HG02852 (cell line): ENCODE measurements at regions not wholly inside any gene's neighbourhood (a gene's known extent, or its start where the extent isn't known, plus 50 kb on each side); places are given as distances from the start of the nearest gene placed in this dataset.
"Not testable (repeated sequence)": the region's sequence is repeated elsewhere in the genome, so short reads cannot be mapped to it uniquely, and the experiment has no call there.

Experiments used
- ATAC-seq: cut with Tn5 transposase; IDR thresholded peaks from one replicate; pipeline ENCODE4 v1.9.1; 2021; ENCODE audit warnings: mild to moderate bottlenecking, moderate library complexity; ENCODE audit not compliant: unreplicated experiment

DNA sequence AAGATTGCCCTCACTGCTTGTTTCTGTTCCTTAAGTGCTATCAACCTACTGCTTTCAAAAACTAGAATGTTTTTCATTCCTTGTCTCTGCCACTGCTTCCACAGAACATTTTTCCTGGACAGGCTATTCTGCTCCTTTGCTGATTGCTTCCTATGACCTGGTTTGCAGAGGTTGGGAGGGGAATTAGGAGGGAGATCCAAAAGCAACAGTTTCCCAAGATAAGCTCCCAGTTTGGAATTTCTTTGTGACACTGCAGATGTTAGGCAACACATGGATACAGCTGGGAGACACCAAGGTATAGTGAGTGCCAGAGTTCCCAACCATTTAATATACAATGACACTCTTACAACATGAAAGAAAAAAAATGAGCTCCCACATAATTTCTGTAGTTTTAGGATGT is 1036.5 kb downstream of the ROBO2 start:
- ATAC-seq = no peak

DNA sequence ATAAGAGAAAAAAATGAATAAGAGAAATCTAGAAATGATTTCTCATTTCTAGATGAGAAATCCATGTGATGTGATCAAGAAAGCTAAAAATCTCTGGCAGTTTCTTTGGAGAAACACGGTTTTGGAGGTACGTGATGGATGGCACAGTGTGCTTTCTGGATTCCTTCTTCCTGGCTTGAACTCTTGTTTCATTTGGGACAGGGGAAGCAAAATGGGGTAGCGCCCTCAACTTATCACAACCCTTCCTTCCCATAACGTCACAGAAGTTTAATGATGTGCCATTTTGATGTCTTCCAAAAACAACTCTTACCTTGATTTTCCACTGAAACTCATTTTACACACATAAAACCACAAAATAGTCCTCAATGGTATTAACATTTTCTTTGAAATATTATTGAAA is 1037.3 kb downstream of the ROBO2 start:
- no peak for ATAC-seq

DNA sequence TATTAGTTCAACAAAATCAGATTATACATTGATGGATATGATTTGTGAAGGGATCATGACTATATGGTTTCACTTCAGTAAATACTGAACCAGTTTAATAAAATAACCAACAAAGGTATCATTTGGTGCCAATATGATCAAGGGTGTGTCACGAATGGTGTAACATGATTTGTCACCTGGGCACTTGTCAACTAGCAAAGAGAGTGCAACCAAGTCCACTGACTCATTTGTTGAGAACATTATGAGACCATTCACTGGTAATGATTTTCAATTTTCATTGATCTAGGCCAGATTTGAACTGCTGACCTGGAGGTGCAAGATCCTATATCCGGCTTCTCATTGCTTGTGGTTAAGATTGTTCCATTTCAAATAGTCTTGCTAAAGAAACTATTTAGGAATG is 1037.9 kb downstream of the ROBO2 start:
- no peak for ATAC-seq

DNA sequence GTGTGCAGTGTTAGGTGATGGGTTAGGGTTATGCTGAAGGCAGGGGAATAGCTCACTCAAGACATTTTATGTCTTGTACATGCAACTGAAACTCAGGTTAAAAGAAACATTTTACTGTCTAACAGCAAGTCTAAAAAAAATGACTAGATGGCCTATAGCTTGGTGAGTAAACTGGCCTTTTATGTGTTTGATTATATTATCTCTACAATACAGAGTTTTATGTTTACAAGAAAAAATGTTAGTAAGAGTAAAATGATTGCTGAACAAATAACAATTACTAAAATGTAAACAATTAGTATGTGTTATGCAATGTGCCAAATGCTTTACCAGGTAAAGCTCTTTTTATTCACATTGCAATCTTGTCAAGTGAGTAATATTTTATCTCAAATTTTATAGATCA is 1039.6 kb downstream of the ROBO2 start:
- no peak for ATAC-seq

DNA sequence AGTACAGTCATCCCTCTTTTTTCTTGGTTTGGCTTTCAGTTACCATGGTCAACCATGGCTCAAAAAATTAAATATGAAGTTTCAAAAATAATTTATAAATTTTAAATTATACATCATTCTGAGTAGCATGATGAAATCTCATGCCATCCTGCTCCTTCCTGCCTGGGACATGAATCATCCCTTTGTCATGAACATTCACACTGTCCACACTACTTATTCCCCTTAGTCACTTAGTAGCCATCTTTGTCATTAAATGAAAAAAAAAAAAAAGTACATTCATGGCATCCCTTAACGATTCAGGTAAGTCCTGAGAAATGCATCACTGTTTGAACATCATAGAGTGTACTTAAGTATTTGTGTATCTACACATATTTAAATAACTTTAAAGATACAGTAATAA is 1046.3 kb downstream of the ROBO2 start:
- ATAC-seq = no peak

GRCh38 chr3:78087134-78087533 is 1047.2 kb downstream of the ROBO2 start:
- ATAC-seq = no peak

DNA sequence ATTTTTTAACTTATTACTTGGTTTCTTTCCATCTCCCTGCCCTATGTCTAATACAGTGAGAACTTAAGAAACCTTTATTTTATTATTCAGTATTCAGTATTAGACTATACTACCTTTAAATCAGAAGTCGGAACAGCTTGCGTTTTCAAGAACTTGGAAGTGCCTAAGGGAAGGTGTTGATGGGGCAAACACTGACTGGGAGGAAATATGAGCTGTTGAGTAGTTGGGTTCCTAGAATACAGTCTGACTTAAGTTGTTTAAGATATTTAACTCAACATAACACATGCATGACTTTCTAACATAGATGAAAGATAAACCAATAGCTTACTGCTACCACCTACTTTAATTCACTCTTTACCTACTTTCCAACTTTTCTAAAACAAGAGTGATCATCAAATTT is 1048.1 kb downstream of the ROBO2 start:
- ATAC-seq = no peak

DNA sequence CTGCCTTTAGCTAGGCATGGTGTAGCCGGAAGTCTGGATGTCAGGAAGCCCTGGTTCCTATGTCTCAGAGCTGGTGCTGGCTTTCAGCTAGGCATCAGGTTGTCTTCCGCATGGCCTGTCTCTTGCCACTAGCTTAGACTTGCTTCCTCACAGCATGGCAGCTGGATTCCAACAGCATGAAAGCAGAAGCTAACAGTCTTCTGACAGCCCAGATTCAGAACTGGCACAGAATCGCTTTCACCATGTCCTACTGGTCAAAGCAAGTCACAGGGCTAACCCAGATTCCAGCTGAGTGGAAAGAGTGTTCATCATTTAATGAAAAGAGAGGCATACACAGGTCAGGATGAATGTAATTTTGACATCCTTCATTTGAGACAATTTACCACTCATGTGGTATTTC is 1050.5 kb downstream of the ROBO2 start:
- ATAC-seq = no peak

GRCh38 chr3:78091478-78092119 is 1051.7 kb downstream of the ROBO2 start:
- ATAC-seq = no peak

- not testable (repeated sequence) for ATAC-seq
Observed at GRCh38 chr3:78092574-78092973, 1052.7 kb downstream of the ROBO2 start.

DNA sequence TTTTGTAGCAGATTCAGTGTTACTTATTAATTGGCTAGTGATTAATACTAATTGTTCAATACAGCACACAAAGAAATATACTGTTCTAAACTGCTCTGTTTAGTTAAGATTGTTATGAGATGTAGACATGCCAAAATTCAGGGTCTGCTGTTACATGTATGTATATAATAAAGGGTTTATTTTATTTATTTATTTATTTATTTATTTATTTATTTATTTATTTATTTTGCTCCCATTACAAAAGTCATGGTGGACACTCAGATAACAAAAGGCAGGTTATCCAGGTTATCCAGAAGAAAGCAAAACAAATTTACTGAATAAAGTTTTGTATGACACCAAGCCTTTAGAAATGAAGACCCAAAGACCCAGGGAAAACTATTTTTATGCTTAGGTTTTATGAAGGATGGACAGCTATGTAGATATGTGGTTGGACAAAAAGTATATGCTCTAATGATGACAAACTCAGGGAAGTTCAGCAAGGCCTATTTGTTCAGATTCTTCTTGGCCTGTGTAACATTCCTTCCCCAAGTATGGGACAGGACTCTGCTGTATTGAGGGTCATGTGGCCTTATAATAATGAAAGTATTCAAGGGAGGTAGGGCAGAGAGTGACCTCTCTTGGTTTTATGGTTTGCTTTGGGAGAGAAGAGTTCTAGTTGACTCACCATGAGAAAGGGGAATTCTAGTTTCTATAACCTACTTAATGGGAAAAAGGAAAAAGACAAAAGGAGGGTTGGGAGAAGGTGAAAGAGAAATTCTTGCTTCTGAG is 1056.8 kb downstream of the ROBO2 start:
- ATAC-seq = no peak

GRCh38 chr3:78098367-78098766 is 1058.5 kb downstream of the ROBO2 start:
- ATAC-seq = no peak

DNA sequence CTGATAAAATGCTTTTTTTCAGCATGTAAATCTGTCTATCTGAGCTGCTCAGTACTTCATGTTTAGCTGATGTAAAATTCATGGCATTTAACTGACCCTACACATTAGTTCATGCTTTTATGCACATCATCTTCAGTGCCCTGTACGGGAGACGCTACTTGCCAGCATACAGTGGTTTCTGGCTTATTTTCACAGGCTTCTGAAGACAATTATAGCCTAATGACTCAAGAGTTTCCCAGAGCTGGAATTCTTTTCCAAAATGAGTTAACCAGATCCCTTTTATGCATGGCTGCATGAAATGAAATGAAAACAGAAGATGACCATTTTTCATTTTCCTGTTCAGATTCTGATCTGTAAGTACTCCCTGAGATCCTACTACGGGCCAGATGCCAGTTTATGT is 1061.5 kb downstream of the ROBO2 start:
- no peak for ATAC-seq

- not testable (repeated sequence) for ATAC-seq
Observed at GRCh38 chr3:78108269-78108961, 1068.5 kb downstream of the ROBO2 start.

DNA sequence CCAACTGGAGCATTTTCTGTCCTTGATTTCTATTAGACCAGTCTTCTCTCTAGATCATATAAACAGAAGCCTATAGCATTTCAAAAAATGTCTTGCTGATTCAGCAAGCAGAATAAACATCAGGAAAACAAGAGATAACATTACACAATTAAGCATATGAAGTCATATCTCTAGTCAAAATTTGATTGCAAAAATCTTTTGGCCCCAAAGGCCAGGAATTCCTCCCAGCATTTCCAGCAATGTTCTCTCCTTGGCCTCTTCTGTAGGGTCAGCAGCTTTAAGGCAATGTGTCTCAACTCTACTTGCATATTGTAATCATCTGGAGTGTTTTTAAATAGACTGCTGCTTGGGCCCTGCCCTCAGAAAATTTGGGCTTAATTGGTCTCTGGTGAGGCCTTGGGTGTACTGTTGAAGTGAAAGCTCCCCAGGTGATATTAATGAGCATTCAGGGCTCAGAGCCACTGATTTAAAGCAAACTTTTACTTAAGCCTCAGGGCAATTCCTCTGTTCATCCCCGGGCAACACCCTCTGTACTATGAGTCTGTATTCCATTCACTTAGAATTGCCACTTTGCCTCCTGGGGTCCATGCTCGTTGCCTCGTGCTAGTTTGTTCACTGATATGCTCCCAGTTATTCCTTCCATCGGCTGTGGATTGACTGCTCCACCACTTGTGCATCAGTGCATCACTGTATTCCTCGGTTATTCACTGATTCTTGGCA is 1072.6 kb downstream of the ROBO2 start:
- no peak for ATAC-seq

DNA sequence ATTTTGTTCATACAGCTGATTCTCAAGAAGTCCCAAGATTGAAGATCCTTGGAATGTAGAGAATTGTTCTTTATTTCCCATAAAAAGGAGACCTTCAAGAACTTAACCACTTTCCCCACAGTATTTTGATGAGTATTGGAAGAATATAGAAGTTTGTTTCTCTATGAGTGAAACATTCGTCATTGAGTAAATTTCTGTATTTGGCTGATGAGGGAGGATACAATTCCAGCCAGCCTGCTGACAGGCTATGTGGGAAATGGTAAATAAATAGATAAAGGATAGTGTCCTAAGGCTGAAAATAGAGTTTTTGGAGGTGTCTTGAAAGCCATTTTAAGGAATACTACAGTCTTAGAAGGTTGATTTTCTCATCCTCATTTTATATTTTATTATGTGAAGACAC is 1076.1 kb downstream of the ROBO2 start:
- no peak for ATAC-seq

DNA sequence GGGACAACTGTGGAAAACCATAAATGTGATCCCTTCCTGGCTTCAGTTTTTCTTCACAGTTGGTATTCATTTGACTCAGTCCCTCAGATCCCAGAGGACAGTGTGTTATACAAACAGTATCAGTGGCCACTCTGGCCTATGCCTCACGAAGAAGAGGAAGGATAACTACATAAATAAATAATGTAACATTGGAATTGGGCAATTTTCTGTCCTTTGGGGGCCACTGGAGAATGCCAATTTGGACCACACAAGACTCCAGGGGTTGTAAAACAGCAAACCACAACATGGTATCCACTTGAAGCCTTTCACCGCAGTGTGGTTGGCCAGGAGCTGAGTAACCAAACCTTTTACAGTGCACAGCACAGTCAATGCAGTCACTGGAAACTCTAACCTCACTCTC is 1077.0 kb downstream of the ROBO2 start:
- no peak for ATAC-seq

- no peak for ATAC-seq
Observed at GRCh38 chr3:78123058-78123457, 1083.2 kb downstream of the ROBO2 start.

GRCh38 chr3:78129707-78130106 is 1089.8 kb downstream of the ROBO2 start:
- no peak for ATAC-seq

- ATAC-seq = peak; percentile 62
Observed at GRCh38 chr3:78130741-78131290, 1090.9 kb downstream of the ROBO2 start.

DNA sequence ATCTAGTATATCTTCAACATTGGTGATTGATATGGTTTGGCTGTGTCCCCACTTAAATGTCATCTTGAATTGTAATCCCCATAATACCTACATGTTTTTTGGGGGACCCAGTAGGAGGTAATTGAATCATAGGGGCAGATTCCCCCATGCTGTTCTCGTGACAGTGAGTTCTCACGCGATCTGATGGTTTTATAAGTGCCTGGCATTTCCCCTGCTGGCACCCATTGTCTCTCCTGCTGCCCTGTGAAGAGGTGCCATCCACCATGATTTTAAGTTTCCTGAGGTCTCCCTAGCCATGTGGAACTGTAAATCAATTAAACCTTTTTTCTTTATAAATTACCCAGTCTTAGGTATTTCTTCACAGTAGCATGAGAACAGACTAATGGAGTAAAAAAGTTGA is 1094.6 kb downstream of the ROBO2 start:
- ATAC-seq = no peak
